Prostate gland (tissue), 2 donors: ENCODE measurements at regions not wholly inside any gene's neighbourhood (a gene's known extent, or its start where the extent isn't known, plus 50 kb on each side); places are given as distances from the start of the nearest gene placed in this dataset.
"Not testable (repeated sequence)": the region's sequence is repeated elsewhere in the genome, so short reads cannot be mapped to it uniquely, and the experiment has no call there.

ENCODE experiments used
- DNase-seq: peaks from one replicate; pipeline ENCODE4 v3.0.0-alpha.2; 2019; ENCODE audit warnings: low spot score
- H3K27ac ChIP-seq, 2 donors: fragments of 200-600 bp; sonication (generic); 2 replicates each; pipeline ENCODE4 v1.5.1; 2017 to 2019
- H3K27me3 ChIP-seq: fragments of 200-600 bp; sonication (generic); replicated peaks from 2 replicates; pipeline ENCODE4 v1.5.1; 2019; ENCODE audit not compliant: insufficient read depth
- H3K36me3 ChIP-seq, 2 donors: fragments of 200-600 bp; sonication (generic); 1 replicate in 1 of 2; 2 replicates in 1 of 2; pipeline versions ENCODE4 v1.5.1 to v1.8.1; 2017 to 2019
- H3K4me1 ChIP-seq: fragments of 200-600 bp; sonication (generic); replicated peaks from 2 replicates; pipeline ENCODE4 v1.5.1; 2019
- H3K4me3 ChIP-seq, 2 donors: fragments of 200-600 bp; sonication (generic); 2 replicates each; pipeline ENCODE4 v1.5.1; 2017 to 2019
- H3K9me3 ChIP-seq: fragments of 200-600 bp; sonication (generic); 2 replicates; pipeline ENCODE4 v1.5.1; 2017
- CTCF ChIP-seq, 4 experiments: fragments of 200-600 bp in 2 of 4; fragments of 450-650 bp in 2 of 4; sonication (generic) in 2 of 4; IDR thresholded peaks; 1 replicate in 3 of 4; 2 replicates in 1 of 4; pipeline ENCODE4 v1.5.1; 2016 to 2019; ENCODE audit warnings: antibody characterized with exemption in 4 of 4, mild to moderate bottlenecking in 2 of 4, moderate library complexity in 2 of 4
- POLR2A ChIP-seq: fragments of 450-650 bp; IDR thresholded peaks from one replicate; pipeline ENCODE4 v1.6.1; 2016; ENCODE audit warnings: antibody characterized with exemption, mild to moderate bottlenecking
- POLR2AphosphoS5 ChIP-seq: sonication (generic); formaldehyde crosslinking; IDR thresholded peaks from one replicate; pipeline ENCODE4 v1.6.1; 2017; ENCODE audit warnings: antibody characterized with exemption
- WGBS: methylation state at CpG from one replicate; pipeline ENCODE4 v1.1.5; 2018; 5-methylcytosine and 5-hydroxymethylcytosine counted together
- intact Hi-C: fragments of 100-400 bp; cut with DNase I; formaldehyde crosslinking; loops from one replicate; pipeline ENCODE4 v1.14.2; 2022

- Histone ChIP-seq H3K4me3 (no peak overlapping the region), H3K27ac (no peak overlapping the region), H3K9me3 (no peaks in the 10 kb centered on the region), H3K36me3 (no peaks in the 10 kb centered on the region), H3K27me3 (no peaks in the 10 kb centered on the region), H3K4me1 (no peaks in the 10 kb centered on the region)
- no peak for TF ChIP-seq CTCF (IDR thresholded peaks at IDR 0.05)
- no peak for DNase-seq
- intact Hi-C loops, result no loop called here
- WGBS, result 75% methylated on average over 6 of the region's 6 CpGs
Observed at GRCh38 chr13:109272595-109273325, 513.6 kb downstream of the IRS2 start.

DNA sequence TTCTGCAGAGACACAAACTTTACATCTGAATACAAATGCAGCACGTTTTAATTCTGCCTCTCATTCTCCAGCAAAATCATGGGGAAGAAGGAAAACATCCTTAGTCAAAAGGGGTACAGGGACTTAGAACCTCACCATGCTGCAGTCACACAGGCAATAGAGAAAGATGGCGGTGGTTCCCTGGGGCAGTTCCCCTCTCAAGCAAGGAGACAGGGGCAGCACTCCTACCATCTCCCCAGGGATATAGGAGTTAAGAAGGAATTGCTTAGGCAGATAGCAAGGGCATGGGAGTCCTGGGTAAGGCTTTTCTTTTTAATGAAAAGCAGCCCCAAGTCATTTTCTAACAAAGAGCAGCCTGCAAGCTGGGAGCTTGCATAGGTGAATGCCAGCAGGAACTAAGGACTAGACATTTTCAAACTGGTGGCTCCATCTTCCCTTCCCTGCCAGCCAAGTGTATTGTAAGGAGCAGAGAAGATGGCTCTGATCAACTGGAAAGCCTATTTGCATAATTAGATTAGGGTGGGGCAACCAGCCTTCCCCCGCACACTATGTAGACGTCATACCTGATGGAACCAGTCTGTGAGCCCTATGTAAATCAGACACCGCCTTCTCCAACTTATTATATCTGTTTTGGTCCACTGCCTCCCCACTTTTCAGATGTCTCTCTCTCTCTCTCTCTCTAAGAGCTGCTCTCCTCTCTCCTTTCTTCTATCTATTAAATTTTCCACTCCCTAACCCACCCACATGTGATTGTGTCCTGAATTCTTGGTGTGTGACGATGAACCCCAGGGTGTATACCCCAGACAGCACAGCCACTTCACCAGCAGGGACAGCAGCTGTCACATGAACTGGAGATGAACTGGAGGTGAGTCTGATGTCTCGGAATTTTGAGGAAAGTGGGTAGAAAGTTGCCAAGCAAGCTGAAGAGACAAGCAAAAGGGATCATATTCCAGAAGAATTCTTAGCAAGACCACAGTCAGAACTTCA, 514.5 kb downstream of the IRS2 start:
- 84% methylated on average over 7 of the region's 7 CpGs for WGBS
- Histone ChIP-seq H3K27me3 (no peaks in the 10 kb centered on the region), H3K4me1 (no peaks in the 10 kb centered on the region), H3K9me3 (no peaks in the 10 kb centered on the region), H3K27ac (no peak overlapping the region), H3K4me3 (no peak overlapping the region), H3K36me3 (no peaks in the 10 kb centered on the region)
- DNase-seq, result no peak
- TF ChIP-seq POLR2A (no peak), CTCF (IDR thresholded peaks at IDR 0.05) (no peak)
- intact Hi-C loops, result no loop called here

DNA sequence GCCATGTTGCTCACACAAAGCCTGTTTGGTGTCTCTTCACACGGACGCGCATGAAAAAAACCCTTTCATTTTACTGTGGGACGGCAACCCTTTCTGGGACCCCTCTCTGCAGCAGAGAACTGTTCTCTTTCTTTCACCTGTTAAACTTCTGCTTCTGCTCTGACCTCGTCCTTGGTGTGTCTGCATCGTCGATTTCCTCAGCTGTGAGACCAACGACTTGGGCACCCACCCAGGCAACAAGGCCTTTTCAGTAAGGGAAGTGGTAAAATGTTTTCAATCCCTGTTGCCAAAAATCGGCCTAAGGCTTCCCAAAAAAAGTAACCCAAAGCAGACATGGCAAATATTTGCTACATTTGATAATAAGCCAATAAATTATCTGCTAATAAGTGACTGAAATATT, 515.3 kb downstream of the IRS2 start:
- WGBS, result 50% methylated on average over 9 of the region's 9 CpGs

GRCh38 chr13:109269381-109269780, 517.0 kb downstream of the IRS2 start:
- intact Hi-C loops, H3K36me3 ChIP-seq, H3K4me3 ChIP-seq, H3K4me1 ChIP-seq, DNase-seq, H3K9me3 ChIP-seq, H3K27ac ChIP-seq, H3K27me3 ChIP-seq: not testable (repeated sequence)
- WGBS, result 94% methylated on average over 4 of the region's 4 CpGs

More for the DNA sequence above, 515.3 kb downstream of the IRS2 start:
- Histone ChIP-seq H3K27ac (no peak overlapping the region), H3K27me3 (no peaks in the 10 kb centered on the region), H3K36me3 (no peaks in the 10 kb centered on the region), H3K4me3 (no peak overlapping the region), H3K9me3 (no peaks in the 10 kb centered on the region), H3K4me1 (no peaks in the 10 kb centered on the region)
- intact Hi-C loops, result no loop called here
- no peak for TF ChIP-seq POLR2AphosphoS5
- no peak for TF ChIP-seq CTCF (IDR thresholded peaks at IDR 0.05)
- TF ChIP-seq POLR2A, result no peak
- no peak for DNase-seq

- H3K27ac ChIP-seq, H3K27me3 ChIP-seq, DNase-seq, H3K4me3 ChIP-seq, H3K9me3 ChIP-seq, H3K4me1 ChIP-seq, H3K36me3 ChIP-seq, intact Hi-C loops: not testable (repeated sequence)
- WGBS, result 91% methylated on average over 3 of the region's 3 CpGs
Observed at GRCh38 chr13:109268492-109268891, 517.9 kb downstream of the IRS2 start.

DNA sequence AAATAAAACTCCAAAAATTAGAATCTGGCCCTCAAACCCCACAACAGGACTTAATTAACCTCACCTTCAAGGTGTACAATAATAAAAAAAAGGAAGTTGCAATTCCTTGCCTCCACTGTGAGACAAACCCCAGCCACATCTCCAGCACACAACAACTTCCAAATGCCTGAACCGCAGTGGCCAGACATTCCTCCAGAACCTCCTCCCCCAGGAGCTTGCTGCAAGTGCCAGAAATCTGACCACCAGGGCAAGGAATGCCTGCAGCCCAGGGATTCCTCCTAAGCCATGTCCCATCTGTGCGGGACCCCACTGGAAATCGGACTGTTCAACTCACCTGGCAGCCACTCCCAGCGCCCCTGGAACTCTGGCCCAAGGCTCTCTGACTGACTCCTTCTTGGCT, 519.0 kb downstream of the IRS2 start:
- DNase-seq, H3K27ac ChIP-seq, H3K36me3 ChIP-seq, H3K4me3 ChIP-seq, H3K9me3 ChIP-seq, intact Hi-C loops, H3K27me3 ChIP-seq, H3K4me1 ChIP-seq: not testable (repeated sequence)
- WGBS, result 68% methylated on average over 4 of the region's 4 CpGs

DNA sequence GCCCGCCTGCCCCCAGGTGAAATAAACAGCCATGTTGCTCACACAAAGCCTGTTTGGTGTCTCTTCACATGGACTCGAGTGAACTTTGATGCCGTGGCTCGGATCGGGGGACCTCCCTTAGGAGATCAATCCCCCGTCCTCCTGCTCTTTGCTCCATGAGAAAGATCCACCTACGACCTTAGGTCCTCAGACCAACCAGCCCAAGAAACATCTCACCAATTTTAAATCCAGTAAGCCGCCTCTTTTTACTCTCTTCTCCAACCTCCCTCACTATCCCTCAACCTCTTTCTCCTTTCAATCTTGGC, 521.0 kb downstream of the IRS2 start:
- H3K4me1 ChIP-seq, H3K27me3 ChIP-seq, DNase-seq, H3K27ac ChIP-seq, H3K9me3 ChIP-seq, H3K36me3 ChIP-seq, intact Hi-C loops, H3K4me3 ChIP-seq: not testable (repeated sequence)
- whole genome bisulfite sequencing, result 76% methylated on average over 8 of the region's 8 CpGs

GRCh38 chr13:109264603-109265437, 521.6 kb downstream of the IRS2 start:
- H3K36me3 ChIP-seq, intact Hi-C loops, H3K4me1 ChIP-seq, H3K4me3 ChIP-seq, H3K27me3 ChIP-seq, H3K9me3 ChIP-seq, H3K27ac ChIP-seq, DNase-seq: not testable (repeated sequence)
- WGBS, result 62% methylated on average over 14 of the region's 14 CpGs
